SK-N-MC (cell line): ENCODE measurements at regions not wholly inside any gene's neighbourhood (a gene's known extent, or its start where the extent isn't known, plus 50 kb on each side); places are given as distances from the start of the nearest gene placed in this dataset.

Source experiments
- EZH2 ChIP-seq: fragments of 200-600 bp; sonication (generic); IDR thresholded peaks from one replicate; pipeline ENCODE4 v1.6.1; 2017; ENCODE audit warnings: antibody characterized with exemption
- POLR2AphosphoS5 ChIP-seq: IDR thresholded peaks from 2 replicates; pipeline ENCODE4 v1.6.1; 2012; ENCODE audit warnings: mild to moderate bottlenecking, low read depth, low read length, borderline replicate concordance

DNA sequence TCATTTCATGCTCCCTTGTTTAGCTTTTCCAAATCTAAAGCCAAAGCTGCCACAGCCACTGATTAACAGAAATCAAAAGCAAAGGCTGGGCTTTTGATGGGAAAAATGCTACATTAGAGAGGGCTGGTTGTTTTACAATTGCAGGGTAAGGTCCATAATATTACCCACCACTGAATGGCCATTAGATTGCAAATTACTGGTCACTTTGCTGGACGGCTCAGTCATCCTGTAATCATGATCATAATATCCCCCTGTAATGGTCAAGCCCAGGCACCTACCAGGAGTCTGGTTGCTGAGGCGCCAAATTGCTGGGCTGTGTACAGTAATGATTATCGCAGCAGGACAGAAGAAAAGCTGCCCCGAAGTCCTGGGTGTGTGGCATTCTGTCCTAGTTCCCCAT, 286.5 kb downstream of the ZSWIM6 start:
- TF ChIP-seq EZH2 (no peak), POLR2AphosphoS5 (no peak)
